Chondrocyte (in vitro differentiated cells): ENCODE measurements at regions not wholly inside any gene's neighbourhood (a gene's known extent, or its start where the extent isn't known, plus 50 kb on each side); places are given as distances from the start of the nearest gene placed in this dataset.

ENCODE experiments used
- DNase-seq: peaks from one replicate; pipeline ENCODE4 v3.0.0; 2021; ENCODE audit warnings: mixed read lengths, low spot score
- H3K27ac Mint-ChIP-seq: one replicate; pipeline ENCODE4 v1.8.0; 2021; ENCODE audit warnings: mild to moderate bottlenecking, moderate library complexity, mixed read lengths; ENCODE audit not compliant: unreplicated experiment
- H3K27me3 Mint-ChIP-seq: 2 replicates; pipeline ENCODE4 v1.8.0; 2021; ENCODE audit warnings: low read depth, mixed read lengths
- H3K36me3 Mint-ChIP-seq: 2 replicates; pipeline ENCODE4 v1.8.0; 2021; ENCODE audit warnings: low read depth, mixed read lengths
- H3K4me1 Mint-ChIP-seq: 2 replicates; pipeline ENCODE4 v1.8.0; 2021; ENCODE audit warnings: low read depth, mild to moderate bottlenecking, mixed read lengths
- H3K4me3 Mint-ChIP-seq: one replicate; pipeline ENCODE4 v1.8.0; 2021; ENCODE audit warnings: mild to moderate bottlenecking, moderate library complexity, mixed read lengths; ENCODE audit not compliant: unreplicated experiment
- H3K9me3 Mint-ChIP-seq: 2 replicates; pipeline ENCODE4 v1.8.0; 2021; ENCODE audit warnings: low read depth, mixed read lengths
- CTCF ChIP-seq: fragments of 200-600 bp; sonication (generic); IDR thresholded peaks from 2 replicates; pipeline ENCODE4 v1.5.0; 2021; ENCODE audit warnings: antibody characterized with exemption, mild to moderate bottlenecking, moderate library complexity

- Mint-ChIP-seq H3K27me3 (no peaks in the 10 kb centered on the region), H3K4me1 (no peaks in the 10 kb centered on the region), H3K27ac (no peak overlapping the region), H3K36me3 (no peaks in the 10 kb centered on the region), H3K9me3 (no peaks in the 10 kb centered on the region), H3K4me3 (no peak overlapping the region)
- no peak for TF ChIP-seq CTCF
- no peak for DNase-seq
Measured at GRCh38 chr5:88999853-89000252, 116.9 kb upstream of the MEF2C start.

- no peak for DNase-seq
- TF ChIP-seq CTCF, result no peak
- no peak overlapping the region for H3K4me3 Mint-ChIP-seq
- no peaks in the 10 kb centered on the region for H3K27me3 Mint-ChIP-seq
- H3K36me3 Mint-ChIP-seq, result no peaks in the 10 kb centered on the region
- no peaks in the 10 kb centered on the region for H3K4me1 Mint-ChIP-seq
- no peak overlapping the region for H3K27ac Mint-ChIP-seq
- no peaks in the 10 kb centered on the region for H3K9me3 Mint-ChIP-seq
Measured at GRCh38 chr5:88997937-88998336, 115.0 kb upstream of the MEF2C start.

- Mint-ChIP-seq H3K9me3 (peaks cover 7% of the 10 kb centered on the region), H3K27me3 (no peaks in the 10 kb centered on the region), H3K27ac (no peak overlapping the region), H3K36me3 (no peaks in the 10 kb centered on the region), H3K4me3 (no peak overlapping the region), H3K4me1 (no peaks in the 10 kb centered on the region)
- no peak for DNase-seq
- TF ChIP-seq CTCF, result no peak
Measured at GRCh38 chr5:88984040-88984439, 101.1 kb upstream of the MEF2C start.

GRCh38 chr5:88979726-88980125, 96.7 kb upstream of the MEF2C start:
- H3K9me3 Mint-ChIP-seq, result peaks cover 3% of the 10 kb centered on the region
- no peak for TF ChIP-seq CTCF
- no peak overlapping the region for H3K27ac Mint-ChIP-seq
- no peaks in the 10 kb centered on the region for H3K36me3 Mint-ChIP-seq
- no peak overlapping the region for H3K4me3 Mint-ChIP-seq
- DNase-seq, result no peak
- H3K4me1 Mint-ChIP-seq, result no peaks in the 10 kb centered on the region
- no peaks in the 10 kb centered on the region for H3K27me3 Mint-ChIP-seq

- DNase-seq, result no peak
- Mint-ChIP-seq H3K9me3 (peaks cover 3% of the 10 kb centered on the region), H3K4me1 (no peaks in the 10 kb centered on the region), H3K4me3 (no peak overlapping the region), H3K27me3 (no peaks in the 10 kb centered on the region), H3K27ac (no peak overlapping the region), H3K36me3 (no peaks in the 10 kb centered on the region)
- no peak for TF ChIP-seq CTCF
Measured at GRCh38 chr5:88979244-88979643, 96.3 kb upstream of the MEF2C start.
